HG03280 (cell line): ENCODE measurements at regions not wholly inside any gene's neighbourhood (a gene's known extent, or its start where the extent isn't known, plus 50 kb on each side); places are given as distances from the start of the nearest gene placed in this dataset.

Experiments used
- ATAC-seq: cut with Tn5 transposase; IDR thresholded peaks from one replicate; pipeline ENCODE4 v1.9.1; 2021; ENCODE audit warnings: mild to moderate bottlenecking, moderate library complexity; ENCODE audit not compliant: unreplicated experiment

DNA sequence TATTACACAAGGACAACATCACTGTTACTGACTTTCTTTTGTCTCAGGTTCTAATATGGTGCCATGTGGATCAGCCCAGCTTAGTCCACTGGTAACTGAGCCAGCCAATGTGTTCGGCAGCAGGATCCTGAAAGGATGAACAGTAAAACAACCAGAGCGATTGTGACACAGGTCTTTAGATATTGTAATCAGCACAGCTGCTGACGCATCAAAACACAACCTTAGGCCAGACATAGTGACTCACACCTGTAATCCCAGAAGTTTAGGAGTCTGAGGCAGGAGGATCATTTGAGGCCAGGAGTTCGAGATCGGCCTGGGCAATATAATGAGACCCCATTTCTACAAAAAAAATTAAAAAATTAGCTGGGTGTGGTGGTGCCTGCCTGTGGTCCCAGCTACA, 183.4 kb upstream of the CDH20 start:
- ATAC-seq, result no peak

DNA sequence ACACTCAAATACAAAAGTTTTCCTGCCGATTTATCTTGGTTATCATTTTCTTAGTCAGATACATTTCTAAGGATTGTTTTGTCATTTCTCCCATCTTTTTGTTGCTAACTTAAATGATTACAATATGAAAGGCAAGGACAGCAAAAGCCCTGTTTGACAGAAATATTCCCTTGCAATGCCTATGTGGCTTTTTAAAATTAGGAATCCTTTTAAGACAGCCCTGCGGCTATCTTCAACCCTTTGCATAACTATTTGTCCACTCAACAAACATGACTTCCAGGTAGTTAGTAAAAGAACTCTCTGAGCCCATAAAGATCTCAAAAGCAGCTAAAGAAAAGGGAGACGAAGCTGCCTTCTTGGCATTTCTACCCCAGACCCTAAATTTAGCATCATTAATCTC, 179.7 kb upstream of the CDH20 start:
- ATAC-seq, result no peak

DNA sequence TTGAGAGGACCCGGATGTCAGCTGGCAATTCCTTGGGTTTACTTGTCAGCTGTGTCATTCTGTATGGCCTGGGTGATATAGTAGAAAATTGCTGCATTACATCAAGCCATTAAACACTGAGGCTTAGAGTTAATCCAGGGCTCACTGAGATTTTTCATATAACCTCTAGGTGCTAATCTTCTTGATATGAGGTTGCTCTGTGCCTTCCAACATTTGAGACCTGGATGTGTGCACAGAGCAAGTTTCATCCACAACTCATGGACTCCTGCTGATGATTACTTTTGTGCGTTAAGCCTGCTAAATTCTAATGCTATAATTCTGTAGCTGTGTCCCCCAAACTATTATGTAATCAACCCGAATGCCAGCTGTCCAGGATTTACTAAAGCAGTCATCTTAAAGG, 178.4 kb upstream of the CDH20 start:
- ATAC-seq, result no peak

DNA sequence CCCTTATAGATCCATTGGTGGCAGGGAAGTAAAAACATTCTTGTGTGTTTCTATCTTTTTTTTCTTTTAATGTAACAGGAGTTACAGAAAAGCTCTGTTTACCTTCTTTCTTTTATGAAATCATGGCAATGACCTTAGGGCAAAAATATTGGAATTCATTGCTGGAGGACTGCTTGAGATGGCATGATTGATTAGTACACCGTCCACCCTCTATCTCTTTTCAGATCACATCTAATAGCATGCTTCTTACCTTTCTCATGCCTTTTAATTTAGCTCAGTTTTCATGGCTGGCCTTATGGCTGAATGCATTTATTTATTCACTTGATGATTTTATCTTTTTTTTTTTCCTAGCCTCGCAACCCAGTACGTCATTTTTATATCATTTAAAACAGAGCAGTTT, 177.6 kb upstream of the CDH20 start:
- no peak for ATAC-seq

DNA sequence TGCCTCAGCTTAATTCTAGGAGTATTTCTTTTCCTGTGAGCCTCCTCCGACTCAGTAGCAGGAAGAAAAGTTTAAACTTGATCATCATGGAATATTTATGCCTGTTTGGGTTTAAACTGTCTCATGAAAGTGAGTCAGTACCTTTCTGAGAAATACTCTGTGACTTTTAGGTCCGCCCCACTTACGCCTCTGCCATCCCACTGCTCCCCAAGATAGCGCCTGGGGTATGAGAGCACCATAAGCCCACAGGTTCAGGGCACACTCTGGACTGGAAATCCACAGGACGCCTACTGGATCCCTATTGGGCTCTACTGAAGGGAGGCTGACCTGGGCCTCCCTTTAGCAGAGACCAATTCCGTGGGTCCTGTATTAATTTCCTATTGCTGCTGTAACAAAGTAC, 175.8 kb upstream of the CDH20 start:
- no peak for ATAC-seq

DNA sequence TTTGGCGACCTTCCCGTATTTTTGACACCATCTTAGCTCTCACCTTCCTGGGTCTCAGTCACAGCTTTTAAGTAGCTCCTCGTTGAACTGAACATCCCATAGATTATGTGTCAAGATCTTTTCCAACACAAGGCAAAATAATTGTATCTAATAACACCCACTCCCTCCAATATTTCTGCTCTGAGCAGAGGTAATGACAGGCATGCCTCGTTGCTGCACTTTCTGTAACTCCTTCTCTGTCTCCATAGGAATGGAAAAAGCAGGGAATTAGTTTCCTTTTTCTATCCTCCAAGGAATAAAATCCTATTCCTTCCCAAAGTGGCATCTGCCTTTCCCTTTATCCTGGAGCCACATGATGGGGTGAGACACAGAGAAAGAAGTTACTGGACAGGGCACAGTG, 174.0 kb upstream of the CDH20 start:
- ATAC-seq, result no peak

DNA sequence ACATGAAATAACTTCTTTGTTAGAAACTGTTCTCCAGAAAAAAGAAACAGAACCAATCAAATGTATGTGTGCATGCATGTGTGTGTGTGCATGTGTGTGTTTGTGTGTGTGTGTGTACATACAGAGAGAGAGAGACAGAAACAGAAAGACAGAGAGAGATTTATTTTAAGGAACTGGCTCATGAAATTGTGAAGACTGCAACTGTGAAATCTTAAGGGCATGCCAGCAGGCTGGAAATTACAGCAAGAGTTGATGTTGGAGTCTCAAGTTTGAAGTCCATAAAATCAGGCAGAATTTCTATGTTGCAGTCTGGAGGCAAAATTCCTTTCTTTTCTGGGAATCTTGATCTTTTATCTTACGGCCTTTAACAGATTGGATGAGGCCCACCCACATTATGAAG, 168.9 kb upstream of the CDH20 start:
- no peak for ATAC-seq

DNA sequence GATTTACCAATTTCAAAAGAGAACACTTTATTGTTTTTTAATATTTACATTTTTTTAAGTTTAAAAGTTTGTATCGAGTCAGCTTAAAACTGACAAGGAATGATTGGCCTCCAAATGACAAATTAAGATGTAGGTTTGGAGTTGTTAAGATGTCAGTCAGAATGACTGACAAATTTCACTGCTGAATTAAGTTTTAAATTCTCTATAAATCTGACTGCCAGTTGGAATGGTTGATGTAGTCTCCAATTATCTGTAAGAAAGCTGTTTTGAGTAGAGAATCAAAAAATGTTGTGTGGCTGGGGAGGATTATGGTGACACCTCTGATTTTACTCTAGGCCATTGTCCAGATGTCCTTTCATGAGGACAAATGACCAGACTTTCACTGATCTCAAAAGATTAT, 165.3 kb upstream of the CDH20 start:
- no peak for ATAC-seq

DNA sequence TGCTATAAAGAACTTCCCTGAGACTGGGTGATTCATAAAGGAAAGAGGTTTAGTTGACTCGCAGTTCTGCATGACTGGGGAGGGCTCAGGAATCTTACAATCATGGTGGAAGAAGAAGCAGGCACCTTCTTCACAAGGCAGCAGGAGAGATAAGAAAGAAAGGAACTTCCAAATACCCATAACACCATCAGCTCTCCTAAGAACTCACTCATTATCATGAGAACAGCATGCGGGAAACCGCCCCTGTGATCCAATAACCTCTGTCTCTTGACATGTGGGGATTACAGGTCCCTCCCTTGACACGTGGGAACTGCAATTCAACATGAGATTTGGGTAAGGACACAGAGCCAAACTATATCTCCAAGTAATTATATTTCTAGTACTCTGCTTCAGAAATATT, 163.8 kb upstream of the CDH20 start:
- no peak for ATAC-seq

DNA sequence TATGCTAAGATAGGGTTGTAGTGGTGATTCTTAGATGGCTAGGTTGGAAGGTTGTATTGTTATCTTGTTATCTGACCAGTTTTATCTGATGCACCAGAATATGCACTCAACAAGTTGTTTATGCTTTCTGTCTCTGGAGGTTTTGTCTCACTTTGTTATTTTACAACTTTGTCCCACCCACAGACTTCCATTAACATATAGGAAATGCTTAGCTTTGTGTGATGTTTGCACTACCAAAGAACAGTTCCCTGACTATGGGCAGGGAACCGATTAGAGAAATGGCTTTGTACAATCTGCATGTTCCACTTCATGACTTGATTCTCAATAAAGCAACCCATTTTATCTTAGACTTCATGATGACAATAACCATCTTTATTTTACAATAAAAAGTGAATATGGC, 160.6 kb upstream of the CDH20 start:
- no peak for ATAC-seq

DNA sequence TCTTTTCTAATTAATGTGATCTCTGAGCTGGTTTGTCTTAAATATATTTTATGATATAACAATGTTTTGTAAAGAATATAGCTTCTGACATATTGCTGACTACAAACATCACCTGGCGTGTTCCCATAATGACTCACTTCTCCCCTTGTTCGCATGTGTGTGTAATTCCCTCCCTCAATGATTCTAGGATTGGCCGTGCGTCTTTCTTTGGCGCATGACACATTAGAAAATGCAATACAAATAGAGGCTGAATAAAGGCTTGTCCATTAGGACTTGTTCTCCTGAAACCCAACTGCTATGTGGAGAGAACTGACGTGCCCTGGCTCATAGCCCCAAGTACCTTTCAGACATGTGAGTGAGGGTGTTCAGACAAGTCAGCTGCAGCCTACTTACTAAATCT, 159.7 kb upstream of the CDH20 start:
- no peak for ATAC-seq

DNA sequence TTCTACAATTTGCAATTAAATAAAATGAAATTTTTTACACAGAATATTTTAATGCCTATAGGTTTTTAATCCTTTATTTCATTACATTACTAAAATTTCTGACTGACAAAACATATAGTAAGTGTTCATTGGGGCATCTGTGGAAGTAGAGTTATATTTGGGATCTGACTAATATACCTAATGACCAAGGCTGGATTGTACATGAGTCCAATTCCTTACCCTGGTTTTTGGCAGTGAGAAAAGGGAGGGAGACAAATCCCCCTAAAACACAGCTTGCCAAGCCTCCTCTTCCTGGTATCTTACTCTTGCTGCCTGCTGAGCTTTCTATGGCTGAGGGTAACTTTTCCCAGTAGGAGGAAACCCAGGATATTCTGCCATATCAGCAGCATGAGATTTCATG, 149.4 kb upstream of the CDH20 start:
- ATAC-seq, result no peak

DNA sequence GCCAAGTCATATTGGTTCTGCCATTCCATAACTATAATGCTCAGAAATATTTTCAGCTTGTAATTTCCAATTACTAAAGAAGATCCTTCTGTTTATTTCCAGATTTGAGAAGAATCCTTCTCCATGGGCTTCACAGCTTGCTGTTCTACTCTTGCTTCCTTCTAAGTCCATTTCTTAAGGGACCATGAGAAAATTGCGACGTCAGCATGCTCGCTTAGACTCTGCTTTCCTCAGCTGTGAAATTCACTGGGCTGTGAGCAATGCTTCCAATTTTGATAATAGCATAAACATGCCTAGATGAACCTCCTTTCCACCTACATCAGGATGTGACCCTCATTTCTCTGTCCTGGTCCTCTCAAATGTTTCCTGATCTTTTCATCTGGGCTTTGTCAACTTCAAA, 145.3 kb upstream of the CDH20 start:
- ATAC-seq, result no peak

DNA sequence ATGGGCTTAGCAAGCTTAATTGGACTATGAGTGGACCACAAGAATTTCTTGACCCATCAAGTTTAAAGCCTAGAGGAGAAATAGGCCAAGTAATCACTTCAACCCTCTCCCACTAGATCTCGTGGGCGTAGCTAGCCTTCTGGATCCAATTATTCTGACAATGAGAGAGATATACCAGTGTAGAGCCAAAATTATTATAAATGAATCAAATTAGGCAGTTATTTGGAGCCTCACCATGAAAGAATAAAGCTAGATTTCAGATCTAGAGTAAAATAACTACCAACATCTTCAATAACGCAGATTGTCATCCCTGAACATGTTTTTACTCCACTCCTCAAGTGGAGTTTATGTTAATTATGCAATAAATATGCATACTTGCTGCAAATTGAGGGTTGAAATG, 143.9 kb upstream of the CDH20 start:
- no peak for ATAC-seq

DNA sequence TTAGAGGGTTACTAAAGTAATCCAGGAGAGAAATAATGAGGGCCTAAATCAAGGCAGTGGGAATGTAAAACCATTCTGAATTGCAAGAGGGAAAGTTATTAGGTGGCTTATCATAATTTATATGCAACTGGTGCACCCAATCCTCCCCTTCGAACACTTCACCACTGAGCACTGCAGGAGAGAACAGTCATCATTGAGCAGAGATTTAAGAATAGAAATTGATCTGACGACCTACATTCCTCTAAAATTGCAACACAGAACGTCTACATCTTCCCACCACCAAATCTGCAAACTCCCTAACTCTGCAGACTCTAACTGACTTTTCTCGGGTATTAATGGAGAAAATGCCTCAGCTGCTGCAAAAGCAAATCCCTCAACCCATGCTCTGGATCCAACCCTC, 138.5 kb upstream of the CDH20 start:
- ATAC-seq, result no peak

DNA sequence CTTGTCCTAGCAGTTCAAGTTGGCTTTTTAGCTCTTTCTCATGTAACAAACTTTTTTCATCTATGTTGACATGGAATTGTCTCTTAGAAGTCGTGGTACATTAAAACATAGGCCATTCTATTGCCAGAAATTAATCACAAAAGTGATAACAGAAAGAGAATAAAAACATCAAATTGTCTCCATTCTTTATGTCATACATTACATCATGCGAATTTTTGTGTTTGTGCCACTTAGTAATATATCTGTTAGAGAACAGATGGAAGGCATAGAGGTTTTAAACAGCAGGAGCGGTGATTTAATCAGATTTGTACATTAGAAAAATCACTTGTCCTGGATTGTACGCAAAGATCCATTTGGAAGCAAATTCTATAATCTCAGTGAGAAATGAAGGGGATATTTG, 136.5 kb upstream of the CDH20 start:
- ATAC-seq, result no peak

DNA sequence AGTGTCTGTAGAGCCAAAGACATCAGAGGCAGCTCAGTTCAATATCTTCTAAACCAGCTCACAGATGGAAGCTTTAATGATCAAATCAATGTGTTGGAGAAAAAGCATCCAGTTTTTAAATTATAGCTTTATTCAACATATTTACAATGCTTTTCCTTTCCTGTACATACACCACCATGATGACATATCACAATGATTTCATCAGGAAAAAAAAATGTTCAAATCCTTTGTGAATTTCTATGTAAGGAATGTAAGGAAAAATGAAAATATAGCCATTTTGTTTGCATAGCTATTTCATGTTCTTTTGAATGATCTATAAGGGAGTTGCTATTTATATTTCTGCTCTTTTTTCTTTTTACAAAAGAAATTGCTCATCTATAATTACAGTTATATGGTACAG, 134.7 kb upstream of the CDH20 start:
- no peak for ATAC-seq

DNA sequence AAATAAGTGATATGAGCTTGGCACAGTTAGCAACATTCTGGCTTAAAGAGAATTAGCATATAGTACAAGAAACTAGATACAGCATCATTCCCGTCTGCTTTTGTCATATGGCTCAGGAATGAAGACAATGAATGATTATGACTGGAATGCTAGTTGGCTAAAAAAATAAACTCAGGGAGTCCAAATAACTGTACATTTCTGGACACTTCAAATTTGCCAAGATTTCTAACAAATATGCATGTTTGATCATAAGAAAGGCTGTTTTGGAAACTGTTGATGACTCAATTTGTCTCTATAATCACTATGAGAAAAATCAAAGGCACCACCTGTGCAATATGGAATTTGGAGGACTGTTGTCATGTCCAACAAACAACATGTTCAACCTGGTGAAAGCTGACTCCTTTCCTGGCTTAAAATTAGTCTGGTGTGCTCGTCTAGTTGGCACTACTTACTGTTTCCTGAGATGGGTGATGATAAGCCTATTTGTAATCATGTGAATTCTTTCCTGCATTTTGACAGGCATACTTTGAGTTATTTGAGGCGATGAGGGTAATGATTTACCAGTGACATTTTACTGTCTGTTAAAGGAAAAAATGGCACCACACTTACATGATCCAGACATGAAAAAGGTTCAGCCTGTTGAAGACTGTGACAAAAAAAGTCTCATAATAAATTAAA, 133.9 kb upstream of the CDH20 start:
- ATAC-seq, result no peak

DNA sequence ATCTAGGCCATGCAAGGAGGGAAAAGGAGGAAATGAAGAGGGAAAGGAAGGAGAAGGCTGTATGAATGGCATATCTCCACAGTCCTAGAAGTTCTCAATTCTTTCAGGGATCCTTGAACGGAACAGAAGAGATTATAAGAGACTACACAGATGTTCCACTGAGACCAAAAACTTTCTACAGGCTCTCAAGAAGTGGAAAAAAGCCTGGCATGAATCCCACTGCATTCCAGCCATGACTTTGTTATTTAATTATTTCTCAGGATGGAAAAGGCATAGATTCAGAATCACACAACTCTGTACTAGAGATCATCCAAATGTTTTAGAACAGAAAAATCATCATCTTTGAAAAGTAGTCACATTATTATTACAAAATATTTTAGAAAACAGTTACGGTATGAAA, 131.7 kb upstream of the CDH20 start:
- no peak for ATAC-seq

DNA sequence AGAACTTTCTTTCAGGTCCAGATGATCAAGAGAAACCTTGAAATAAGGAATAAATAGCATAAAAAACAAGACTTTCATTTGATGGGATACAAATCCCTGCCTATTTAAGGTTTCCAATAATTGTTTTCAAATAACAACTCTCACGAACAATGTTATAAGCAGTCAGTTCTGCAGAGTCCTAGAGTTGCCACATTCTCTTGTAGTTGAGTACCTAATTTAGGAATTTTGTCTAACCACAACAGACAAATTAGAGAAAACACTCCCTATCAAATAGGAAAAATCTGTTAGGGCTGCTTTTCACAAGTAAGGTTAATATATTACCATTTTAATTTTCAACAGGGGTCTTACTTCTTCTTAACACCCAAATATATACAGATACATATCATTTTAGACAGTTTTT, 130.1 kb upstream of the CDH20 start:
- no peak for ATAC-seq

DNA sequence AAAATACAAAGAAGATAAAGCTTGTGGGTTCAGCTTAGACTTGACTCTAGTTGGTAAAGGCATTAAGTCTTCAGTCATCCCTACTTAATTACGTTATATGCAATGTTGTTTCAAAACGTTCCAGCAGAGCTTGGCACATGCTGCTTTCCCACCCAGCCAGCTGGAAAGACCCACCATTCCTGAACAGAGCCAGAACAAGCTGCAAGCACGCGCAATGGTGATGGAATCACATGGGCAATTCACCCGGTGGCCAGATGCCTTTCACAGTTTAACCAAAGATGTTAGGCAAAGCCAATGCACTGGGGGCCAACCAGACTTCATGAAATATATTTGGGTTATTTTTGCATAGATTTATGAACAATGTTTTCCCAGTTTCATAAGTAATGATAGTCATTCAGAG, 123.4 kb upstream of the CDH20 start:
- ATAC-seq, result no peak

DNA sequence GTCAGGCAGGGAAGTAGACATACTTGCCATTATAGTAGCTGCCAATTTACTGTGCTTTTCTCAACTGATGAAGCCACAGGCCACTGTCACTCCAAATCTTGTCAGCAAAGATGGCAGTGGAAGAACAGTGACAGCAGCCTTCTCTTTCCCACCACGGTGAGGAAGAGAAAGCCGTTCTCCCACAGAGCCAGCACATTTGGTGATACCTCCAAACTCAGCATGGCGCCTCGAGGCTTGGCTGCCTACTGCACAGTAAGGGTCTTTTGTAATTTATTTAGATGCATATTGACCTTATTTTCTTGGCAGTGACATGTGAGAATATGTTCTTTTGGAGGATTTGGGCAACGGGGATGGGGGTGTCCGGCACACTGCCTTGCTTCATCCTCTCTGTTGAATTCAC, 117.2 kb upstream of the CDH20 start:
- no peak for ATAC-seq

DNA sequence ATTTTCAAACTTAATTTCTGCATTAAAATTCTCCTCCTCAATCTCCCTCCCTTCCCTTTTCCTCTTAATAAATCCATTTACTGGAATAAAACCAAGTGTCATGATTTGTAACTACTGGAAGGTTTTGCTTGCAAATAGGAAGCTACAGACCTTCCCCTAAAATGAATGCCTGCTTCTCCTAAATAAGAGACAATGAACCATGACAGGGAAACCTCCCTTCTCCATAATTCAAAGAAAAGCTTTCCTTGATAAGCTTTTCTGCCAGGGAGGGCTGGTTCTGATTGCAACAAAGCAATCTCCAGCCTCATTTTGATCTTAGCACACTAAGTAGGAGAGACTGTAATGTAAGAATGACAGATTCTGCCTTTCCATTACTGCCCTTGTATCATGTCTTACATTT, 111.0 kb upstream of the CDH20 start:
- ATAC-seq, result no peak

DNA sequence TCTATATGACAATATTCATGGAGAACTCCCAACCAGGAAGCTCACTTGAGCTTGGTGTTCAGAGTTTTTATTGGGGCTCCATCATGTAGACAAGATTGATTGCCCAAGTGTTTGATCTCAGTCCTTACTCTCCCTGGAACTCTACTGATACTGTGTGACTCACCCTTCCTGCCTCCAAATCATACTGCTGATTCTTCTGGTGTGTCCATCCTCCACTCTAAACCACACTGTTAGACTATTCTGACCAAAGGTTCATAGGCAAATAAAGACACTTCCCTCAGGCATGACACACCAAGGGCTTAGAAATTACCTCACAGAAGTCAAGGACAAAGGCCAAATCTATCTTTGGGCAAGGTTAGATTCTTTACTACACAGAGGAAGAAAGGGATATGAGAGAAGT, 107.9 kb upstream of the CDH20 start:
- no peak for ATAC-seq
